Liver (tissue), 7 donors: ENCODE measurements at regions not wholly inside any gene's neighbourhood (a gene's known extent, or its start where the extent isn't known, plus 50 kb on each side); places are given as distances from the start of the nearest gene placed in this dataset.

Source experiments
- DNase-seq: peaks from one replicate; pipeline ENCODE4 v3.0.0-alpha.2; 2017; ENCODE audit warnings: low spot score
- H3K27ac ChIP-seq, 2 donors: one replicate each; pipeline ENCODE4 v1.7.0; 2013; ENCODE audit warnings: inconsistent platforms in 2 of 2, low read length in 2 of 2, control low read depth in 1 of 2, low read depth in 1 of 2, mild to moderate bottlenecking in 1 of 2
- H3K27me3 ChIP-seq, 4 donors: one replicate each; pipeline versions ENCODE4 v1.6.1 to v1.7.0; 2013; ENCODE audit warnings: low read length in 3 of 4, inconsistent platforms in 1 of 4, mild to moderate bottlenecking in 1 of 4, moderate library complexity in 1 of 4; ENCODE audit not compliant: control insufficient read depth in 4 of 4, insufficient read depth in 4 of 4
- H3K36me3 ChIP-seq, 4 donors: one replicate each; pipeline versions ENCODE4 v1.6.1 to v1.7.0; 2013; ENCODE audit warnings: low read length in 3 of 4, mild to moderate bottlenecking in 3 of 4, low read depth in 1 of 4, moderate library complexity in 1 of 4; ENCODE audit not compliant: control insufficient read depth in 4 of 4, insufficient read depth in 3 of 4
- H3K4me1 ChIP-seq, 4 donors: one replicate each; pipeline versions ENCODE4 v1.6.1 to v1.7.0; 2013; ENCODE audit warnings: low read length in 3 of 4, mild to moderate bottlenecking in 3 of 4, moderate library complexity in 1 of 4; ENCODE audit not compliant: control insufficient read depth in 4 of 4, insufficient read depth in 4 of 4
- H3K4me3 ChIP-seq, 3 donors: one replicate each; pipeline versions ENCODE4 v1.6.1 to v1.7.0; 2013; ENCODE audit warnings: low read length in 3 of 3, control low read depth in 1 of 3, low read depth in 1 of 3, mild to moderate bottlenecking in 1 of 3
- H3K9ac ChIP-seq, 2 donors: one replicate each; pipeline ENCODE4 v1.7.0; 2013; ENCODE audit warnings: low read length in 2 of 2, mild to moderate bottlenecking in 2 of 2, moderate library complexity in 2 of 2, control low read depth in 1 of 2, low read depth in 1 of 2
- H3K9me3 ChIP-seq, 4 donors: one replicate each; pipeline versions ENCODE4 v1.6.1 to v1.7.0; 2013; ENCODE audit warnings: low read length in 3 of 4; ENCODE audit not compliant: control insufficient read depth in 4 of 4
- EGR1 ChIP-seq, 2 donors: IDR thresholded peaks; 2 replicates each; pipeline ENCODE4 v1.6.1; 2016 to 2018; ENCODE audit warnings: antibody characterized with exemption in 2 of 2, low read depth in 2 of 2
- FOXA1 ChIP-seq: IDR thresholded peaks from 2 replicates; pipeline ENCODE4 v1.6.1; 2016; ENCODE audit warnings: antibody characterized with exemption
- FOXA2 ChIP-seq: IDR thresholded peaks from 2 replicates; pipeline ENCODE4 v1.6.1; 2016; ENCODE audit warnings: antibody characterized with exemption
- GABPA ChIP-seq, 2 donors: IDR thresholded peaks in 1 of 2; conservative IDR thresholded peaks in 1 of 2; 2 replicates each; pipeline ENCODE4 v1.6.1; 2016; ENCODE audit warnings: antibody characterized with exemption in 2 of 2, mild to moderate bottlenecking in 1 of 2, moderate library complexity in 1 of 2
- HNF4A ChIP-seq, 2 donors: conservative IDR thresholded peaks; 2 replicates each; pipeline ENCODE4 v1.6.1; 2016; ENCODE audit warnings: antibody characterized with exemption in 2 of 2, mild to moderate bottlenecking in 2 of 2
- HNF4G ChIP-seq: IDR thresholded peaks from 2 replicates; pipeline ENCODE4 v1.6.1; 2016; ENCODE audit warnings: antibody characterized with exemption
- JUND ChIP-seq, 2 donors: IDR thresholded peaks; 2 replicates each; pipeline ENCODE4 v1.6.1; 2016; ENCODE audit warnings: antibody characterized with exemption in 2 of 2
- NR2F2 ChIP-seq: IDR thresholded peaks from 2 replicates; pipeline ENCODE4 v1.6.1; 2016; ENCODE audit warnings: antibody characterized with exemption
- RAD21 ChIP-seq, 2 donors: IDR thresholded peaks; 2 replicates each; pipeline ENCODE4 v1.6.1; 2016; ENCODE audit warnings: antibody characterized with exemption in 2 of 2, mild to moderate bottlenecking in 2 of 2
- RXRA ChIP-seq, 2 donors: IDR thresholded peaks; 2 replicates each; pipeline ENCODE4 v1.6.1; 2017 to 2018; ENCODE audit warnings: antibody characterized with exemption in 2 of 2, mild to moderate bottlenecking in 1 of 2
- SP1 ChIP-seq: IDR thresholded peaks from 2 replicates; pipeline ENCODE4 v1.6.1; 2018; ENCODE audit warnings: antibody characterized with exemption, mild to moderate bottlenecking
- TAF1 ChIP-seq: conservative IDR thresholded peaks from 2 replicates; pipeline ENCODE4 v1.6.1; 2016; ENCODE audit warnings: antibody characterized with exemption, mild to moderate bottlenecking
- YY1 ChIP-seq: IDR thresholded peaks from 2 replicates; pipeline ENCODE4 v1.6.1; 2016; ENCODE audit warnings: antibody characterized with exemption, mild to moderate bottlenecking
- WGBS: extraction: QIAGEN DNeasy Blood & Tissue Kit; methylation state at CpG from one replicate; pipeline ENCODE4 v1.1.7; 2013; 5-methylcytosine and 5-hydroxymethylcytosine counted together
- TF ChIP-seq, protein P1 (sequence below): IDR thresholded peaks from 2 replicates; pipeline ENCODE4 v1.6.1; 2016; ENCODE audit warnings: antibody characterized with exemption
- TF ChIP-seq, protein P2 (sequence below): IDR thresholded peaks from 2 replicates; pipeline ENCODE4 v1.6.1; 2016; ENCODE audit warnings: antibody characterized with exemption
- TF ChIP-seq, protein P3 (sequence below): IDR thresholded peaks from 2 replicates; pipeline ENCODE4 v1.6.1; 2016; ENCODE audit warnings: antibody characterized with exemption
- donor health status: healthy.
- donor health status: healthy.
- donor health status: healthy.
- donor health status: healthy.

DNA sequence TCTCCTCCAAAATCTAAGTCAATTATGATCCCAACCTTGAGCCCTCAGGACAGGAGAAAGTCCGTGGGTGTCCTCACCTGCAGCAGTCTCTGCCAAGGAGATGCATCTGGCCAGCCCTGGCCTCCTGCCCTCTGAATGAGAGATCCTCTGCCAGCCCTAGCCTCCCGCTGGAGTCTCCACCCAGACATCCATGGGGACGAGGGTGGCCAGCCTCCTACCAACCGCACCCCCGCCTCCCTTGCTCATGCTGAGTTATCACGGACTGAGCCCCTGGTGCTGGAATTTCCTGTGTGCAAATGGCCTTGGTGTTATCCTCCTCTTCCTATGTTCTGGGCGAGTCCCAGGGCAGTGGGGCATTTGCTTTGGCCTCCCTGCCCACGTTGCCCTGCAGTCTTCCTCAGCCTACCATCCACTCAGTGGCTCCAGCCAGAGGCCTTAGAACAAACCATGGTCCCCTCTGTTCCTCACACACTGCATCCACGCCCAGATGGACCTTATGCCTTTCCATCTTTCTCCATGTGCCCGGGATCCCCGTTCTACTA lies 116.4 kb downstream of the ACKR3 start:
- Histone ChIP-seq H3K4me1 (peaks cover 0 to 3% (median 0%) of the 10 kb centered on the region in 4 donors), H3K9me3 (no peaks in the 10 kb centered on the region), H3K4me3 (no peak overlapping the region), H3K27ac (no peak overlapping the region), H3K9ac (no peak overlapping the region), H3K36me3 (no peaks in the 10 kb centered on the region), H3K27me3 (no peaks in the 10 kb centered on the region)
- DNase-seq: no peak
- TF ChIP-seq TAF1: no peak
- TF ChIP-seq, protein P1, sequence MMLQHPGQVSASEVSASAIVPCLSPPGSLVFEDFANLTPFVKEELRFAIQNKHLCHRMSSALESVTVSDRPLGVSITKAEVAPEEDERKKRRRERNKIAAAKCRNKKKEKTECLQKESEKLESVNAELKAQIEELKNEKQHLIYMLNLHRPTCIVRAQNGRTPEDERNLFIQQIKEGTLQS: no peak
- TF ChIP-seq, protein P2, sequence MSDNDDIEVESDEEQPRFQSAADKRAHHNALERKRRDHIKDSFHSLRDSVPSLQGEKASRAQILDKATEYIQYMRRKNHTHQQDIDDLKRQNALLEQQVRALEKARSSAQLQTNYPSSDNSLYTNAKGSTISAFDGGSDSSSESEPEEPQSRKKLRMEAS: no peak
- TF ChIP-seq FOXA1: no peak
- no peak for TF ChIP-seq SP1
- TF ChIP-seq GABPA (IDR thresholded peaks at IDR 0.05 in 1 of 2, conservative IDR thresholded peaks at IDR 0.05 in 1 of 2): no peak
- TF ChIP-seq EGR1 (IDR thresholded peaks at IDR 0.05; ENCODE audit: low read depth in 2 of 2): no peak
- TF ChIP-seq, protein P3, sequence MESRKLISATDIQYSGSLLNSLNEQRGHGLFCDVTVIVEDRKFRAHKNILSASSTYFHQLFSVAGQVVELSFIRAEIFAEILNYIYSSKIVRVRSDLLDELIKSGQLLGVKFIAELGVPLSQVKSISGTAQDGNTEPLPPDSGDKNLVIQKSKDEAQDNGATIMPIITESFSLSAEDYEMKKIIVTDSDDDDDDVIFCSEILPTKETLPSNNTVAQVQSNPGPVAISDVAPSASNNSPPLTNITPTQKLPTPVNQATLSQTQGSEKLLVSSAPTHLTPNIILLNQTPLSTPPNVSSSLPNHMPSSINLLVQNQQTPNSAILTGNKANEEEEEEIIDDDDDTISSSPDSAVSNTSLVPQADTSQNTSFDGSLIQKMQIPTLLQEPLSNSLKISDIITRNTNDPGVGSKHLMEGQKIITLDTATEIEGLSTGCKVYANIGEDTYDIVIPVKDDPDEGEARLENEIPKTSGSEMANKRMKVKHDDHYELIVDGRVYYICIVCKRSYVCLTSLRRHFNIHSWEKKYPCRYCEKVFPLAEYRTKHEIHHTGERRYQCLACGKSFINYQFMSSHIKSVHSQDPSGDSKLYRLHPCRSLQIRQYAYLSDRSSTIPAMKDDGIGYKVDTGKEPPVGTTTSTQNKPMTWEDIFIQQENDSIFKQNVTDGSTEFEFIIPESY: no peak
- no peak for TF ChIP-seq FOXA2
- TF ChIP-seq RXRA (IDR thresholded peaks at IDR 0.05): no peak
- TF ChIP-seq YY1: no peak
- no peak for TF ChIP-seq NR2F2
- no peak for TF ChIP-seq JUND (IDR thresholded peaks at IDR 0.05)
- no peak for TF ChIP-seq HNF4A (conservative IDR thresholded peaks at IDR 0.05)
- 89% methylated on average over 11 of the region's 11 CpGs for WGBS

DNA sequence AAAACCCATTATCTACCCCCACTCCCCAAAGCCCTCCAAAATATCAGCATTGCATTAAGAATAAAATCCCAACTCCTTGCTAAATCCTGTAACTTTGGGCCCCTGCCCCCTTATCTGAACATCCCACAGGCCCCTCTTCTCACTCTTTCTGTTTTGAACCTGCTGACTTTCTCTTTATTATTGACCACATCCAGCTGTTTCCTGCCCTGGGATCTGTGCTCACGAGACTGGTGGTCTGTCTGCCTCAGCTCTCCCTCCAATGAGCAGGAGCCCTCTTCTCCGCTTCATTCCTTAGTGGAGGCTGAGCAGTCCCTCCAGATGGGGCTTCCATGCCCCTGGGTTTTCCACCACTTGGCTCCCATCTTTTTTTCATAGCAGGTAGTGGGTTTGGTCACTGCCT lies 116.9 kb downstream of the ACKR3 start:
- 84% methylated on average over 2 of the region's 2 CpGs for WGBS
- TF ChIP-seq SP1 (no peak), HNF4G (no peak), TAF1 (no peak), GABPA (IDR thresholded peaks at IDR 0.05 in 1 of 2, conservative IDR thresholded peaks at IDR 0.05 in 1 of 2) (no peak), FOXA1 (no peak), FOXA2 (no peak), HNF4A (conservative IDR thresholded peaks at IDR 0.05) (no peak), RAD21 (IDR thresholded peaks at IDR 0.05) (no peak), JUND (IDR thresholded peaks at IDR 0.05) (no peak)
- TF ChIP-seq, protein P3: no peak
- TF ChIP-seq, protein P1: no peak
- Histone ChIP-seq H3K4me1 (peaks cover 0 to 3% (median 0%) of the 10 kb centered on the region in 4 donors), H3K4me3 (no peak overlapping the region), H3K36me3 (no peaks in the 10 kb centered on the region), H3K27ac (no peak overlapping the region), H3K9ac (no peak overlapping the region), H3K27me3 (no peaks in the 10 kb centered on the region), H3K9me3 (no peaks in the 10 kb centered on the region)
- no peak for DNase-seq
